ENCODE measurements at regions not wholly inside any gene's neighbourhood (a gene's known extent, or its start where the extent isn't known, plus 50 kb on each side); places are given as distances from the start of the nearest gene placed in this dataset.
A peak's percentile ranks its signal among the peaks of the same experiment; 100 is the strongest.

DNA sequence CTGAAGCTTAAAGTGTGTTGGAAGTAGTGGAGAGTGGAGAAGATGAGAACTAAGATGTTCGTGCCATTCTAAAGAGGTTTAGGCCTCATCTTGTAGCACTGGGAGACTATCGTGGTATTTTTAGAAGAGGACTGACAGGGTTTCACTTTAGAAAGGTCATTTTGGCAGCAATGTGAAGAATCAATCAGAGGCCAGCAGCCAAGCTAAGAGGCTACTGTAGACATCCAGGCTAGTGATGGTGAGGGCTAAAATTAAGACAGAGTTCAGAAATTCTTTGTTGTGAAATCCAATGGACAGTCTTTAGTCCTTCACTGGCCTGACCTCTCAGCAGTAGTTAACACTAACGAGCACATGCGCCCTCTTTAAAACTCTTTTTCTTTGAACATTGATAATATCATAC is 288.2 kb downstream of the TBL1XR1 start:
- Histone ChIP-seq H3K9ac (ENCODE audit: insufficient read length, low read depth) (no peak overlapping the region), H3K36me3 (ENCODE audit: insufficient read depth, insufficient read length, low read length) (no peaks in the 10 kb centered on the region), H3K27me3 (ENCODE audit: insufficient read depth, insufficient read length) (no peaks in the 10 kb centered on the region), H3K4me1 (ENCODE audit: insufficient read depth, insufficient read length) (no peaks in the 10 kb centered on the region), H3K4me3 (ENCODE audit: insufficient read length, low read depth) (no peak overlapping the region), H3K9me3 (ENCODE audit: insufficient read depth, low read length) (peaks cover 4% of the 10 kb centered on the region; the same call in 1 of the 2 replicates)
- no peak for TF ChIP-seq SUZ12 (IDR thresholded peaks at IDR 0.05; ENCODE audit: extremely low read depth, insufficient read depth, insufficient read length)
- TF ChIP-seq YY1 (IDR thresholded peaks at IDR 0.05; ENCODE audit: insufficient read depth, insufficient read length): no peak
- TF ChIP-seq ZNF274 (IDR thresholded peaks at IDR 0.05; ENCODE audit: low read depth, low read length): no peak
- no peak for DNase-seq (ENCODE audit: low read depth, low spot score)

DNA sequence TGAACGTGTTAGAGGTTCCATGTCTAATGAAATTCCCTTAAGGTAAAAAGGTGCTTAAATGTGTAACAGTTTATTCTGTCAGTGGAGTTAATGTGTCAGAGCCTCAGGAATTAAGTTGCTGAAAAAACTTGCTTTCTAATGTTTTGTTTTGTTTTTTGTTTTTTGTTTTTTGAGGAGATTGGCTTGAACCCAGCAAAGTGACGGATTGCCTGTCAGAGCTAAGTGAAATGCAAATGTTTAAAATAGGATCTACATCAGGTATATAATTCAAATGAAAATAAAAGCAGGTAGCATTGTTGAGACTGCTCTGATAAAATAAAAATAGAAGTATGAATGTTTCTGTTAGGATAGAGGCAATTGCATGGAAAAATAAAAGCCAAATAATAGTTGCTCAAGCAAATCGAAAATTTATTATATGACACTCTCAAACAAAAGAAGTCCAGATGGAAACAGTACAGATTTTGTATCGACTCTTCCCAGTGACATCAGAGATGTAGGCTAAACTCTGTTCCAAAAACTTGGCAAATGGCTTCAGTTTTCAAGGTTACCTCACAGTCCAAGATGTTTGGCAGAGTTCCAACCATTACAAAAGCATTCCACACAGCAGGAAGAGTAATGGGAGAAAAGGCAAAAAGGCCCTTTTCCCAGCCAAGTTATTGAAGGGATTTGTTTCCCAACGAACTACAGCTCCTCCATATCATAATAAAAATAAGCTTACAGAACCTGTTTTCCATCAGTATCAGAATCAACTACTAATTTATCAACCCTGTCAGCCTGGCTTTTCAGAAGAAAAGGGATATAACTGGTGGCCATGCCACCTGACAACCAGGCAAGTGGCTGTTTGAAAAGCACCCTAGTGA is 291.0 kb downstream of the TBL1XR1 start:
- H3K9me3 ChIP-seq (ENCODE audit: insufficient read depth, low read length): peaks cover 15% of the 10 kb centered on the region; the same call in 1 of the 2 replicates
- no peaks in the 10 kb centered on the region for H3K4me1 ChIP-seq (ENCODE audit: insufficient read depth, insufficient read length)
- H3K36me3 ChIP-seq (ENCODE audit: insufficient read depth, insufficient read length, low read length): no peaks in the 10 kb centered on the region
- TF ChIP-seq YY1 (IDR thresholded peaks at IDR 0.05; ENCODE audit: insufficient read depth, insufficient read length): no peak
- H3K27me3 ChIP-seq (ENCODE audit: insufficient read depth, insufficient read length): no peaks in the 10 kb centered on the region
- no peak overlapping the region for H3K9ac ChIP-seq (ENCODE audit: insufficient read length, low read depth)
- no peak overlapping the region for H3K4me3 ChIP-seq (ENCODE audit: insufficient read length, low read depth)
- DNase-seq (ENCODE audit: low read depth, low spot score): peak; percentile 59

DNA sequence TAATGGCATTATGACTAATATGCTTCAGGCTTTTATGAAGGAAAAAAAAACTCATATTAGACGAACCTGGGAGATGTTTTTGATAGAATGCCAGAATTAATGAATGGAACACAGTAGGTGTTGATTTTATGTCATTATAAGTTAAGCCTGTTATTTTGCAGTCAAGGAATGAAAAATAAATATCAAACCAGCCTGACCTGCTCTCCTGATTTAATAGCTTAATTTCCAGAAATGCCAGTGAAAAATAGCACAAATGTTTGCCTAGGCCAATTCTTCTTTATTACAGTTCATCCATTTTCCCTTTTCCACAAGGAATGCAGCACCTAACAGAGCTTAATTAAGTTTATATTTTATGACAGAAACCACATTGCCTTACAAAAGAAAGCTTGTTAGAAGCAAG is 292.0 kb downstream of the TBL1XR1 start:
- no peak for DNase-seq (ENCODE audit: low read depth, low spot score)
- Histone ChIP-seq H3K9ac (ENCODE audit: insufficient read length, low read depth) (no peak overlapping the region), H3K4me1 (ENCODE audit: insufficient read depth, insufficient read length) (no peaks in the 10 kb centered on the region), H3K36me3 (ENCODE audit: insufficient read depth, insufficient read length, low read length) (no peaks in the 10 kb centered on the region), H3K9me3 (ENCODE audit: insufficient read depth, low read length) (peaks cover 15% of the 10 kb centered on the region; the same call in 1 of the 2 replicates), H3K4me3 (ENCODE audit: insufficient read length, low read depth) (no peak overlapping the region), H3K27me3 (ENCODE audit: insufficient read depth, insufficient read length) (no peaks in the 10 kb centered on the region)
- TF ChIP-seq YY1 (IDR thresholded peaks at IDR 0.05; ENCODE audit: insufficient read depth, insufficient read length) (no peak), SUZ12 (IDR thresholded peaks at IDR 0.05; ENCODE audit: extremely low read depth, insufficient read depth, insufficient read length) (no peak), ZNF274 (IDR thresholded peaks at IDR 0.05; ENCODE audit: low read depth, low read length) (no peak)

DNA sequence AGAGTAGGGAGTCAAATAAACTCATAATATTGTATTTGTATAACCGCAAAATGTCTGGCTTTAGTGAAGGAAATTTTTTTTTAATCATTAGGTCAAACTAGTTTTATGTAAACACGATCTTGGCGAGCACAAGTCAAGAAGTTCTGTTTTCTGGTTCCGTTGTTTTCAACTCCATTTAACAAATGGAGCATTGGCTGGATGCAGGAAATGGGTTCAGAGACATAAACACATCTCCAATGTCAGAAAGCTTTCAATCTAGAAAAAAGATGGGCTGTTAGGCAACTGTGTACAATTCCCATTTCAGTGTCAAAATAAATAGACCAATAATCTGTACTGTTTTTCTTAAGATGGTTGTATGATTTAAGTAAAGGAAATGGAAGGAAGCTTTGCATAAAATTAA is 292.8 kb downstream of the TBL1XR1 start:
- DNase-seq (ENCODE audit: low read depth, low spot score): no peak
- peaks cover 15% of the 10 kb centered on the region; the same call in 1 of the 2 replicates for H3K9me3 ChIP-seq (ENCODE audit: insufficient read depth, low read length)
- TF ChIP-seq ZNF274 (IDR thresholded peaks at IDR 0.05; ENCODE audit: low read depth, low read length) (no peak), SUZ12 (IDR thresholded peaks at IDR 0.05; ENCODE audit: extremely low read depth, insufficient read depth, insufficient read length) (no peak), YY1 (IDR thresholded peaks at IDR 0.05; ENCODE audit: insufficient read depth, insufficient read length) (no peak)
- H3K9ac ChIP-seq (ENCODE audit: insufficient read length, low read depth): no peak overlapping the region
- no peaks in the 10 kb centered on the region for H3K27me3 ChIP-seq (ENCODE audit: insufficient read depth, insufficient read length)
- no peaks in the 10 kb centered on the region for H3K36me3 ChIP-seq (ENCODE audit: insufficient read depth, insufficient read length, low read length)
- H3K4me1 ChIP-seq (ENCODE audit: insufficient read depth, insufficient read length): no peaks in the 10 kb centered on the region
- no peak overlapping the region for H3K4me3 ChIP-seq (ENCODE audit: insufficient read length, low read depth)

DNA sequence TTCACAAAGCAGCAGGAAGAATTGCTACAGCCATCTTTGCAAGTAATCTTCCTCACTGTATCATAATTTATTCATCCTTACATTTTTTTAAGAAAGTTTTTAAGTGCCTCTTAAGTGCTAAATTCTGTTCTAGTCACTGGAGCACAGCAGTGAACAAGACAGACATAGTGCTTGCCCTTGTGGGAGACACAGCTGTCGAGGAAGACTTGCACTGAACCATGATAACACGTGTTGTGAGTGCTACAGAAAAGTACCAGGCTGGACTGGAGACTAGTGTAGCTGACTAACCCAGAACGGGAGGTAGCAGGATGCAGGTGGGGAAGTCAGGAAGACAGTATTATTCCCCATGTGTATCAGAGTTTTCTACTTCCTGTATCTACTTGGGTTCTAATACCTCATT is 300.6 kb downstream of the TBL1XR1 start:
- H3K9ac ChIP-seq (ENCODE audit: insufficient read length, low read depth): no peak overlapping the region
- no peak for DNase-seq (ENCODE audit: low read depth, low spot score)
- H3K4me3 ChIP-seq (ENCODE audit: insufficient read length, low read depth): no peak overlapping the region
- no peak for TF ChIP-seq ZNF274 (IDR thresholded peaks at IDR 0.05; ENCODE audit: low read depth, low read length)
- TF ChIP-seq YY1 (IDR thresholded peaks at IDR 0.05; ENCODE audit: insufficient read depth, insufficient read length): no peak
- TF ChIP-seq SUZ12 (IDR thresholded peaks at IDR 0.05; ENCODE audit: extremely low read depth, insufficient read depth, insufficient read length): no peak
- no peaks in the 10 kb centered on the region for H3K4me1 ChIP-seq (ENCODE audit: insufficient read depth, insufficient read length)
- no peaks in the 10 kb centered on the region for H3K27me3 ChIP-seq (ENCODE audit: insufficient read depth, insufficient read length)
- no peaks in the 10 kb centered on the region for H3K36me3 ChIP-seq (ENCODE audit: insufficient read depth, insufficient read length, low read length)
- H3K9me3 ChIP-seq (ENCODE audit: insufficient read depth, low read length): peaks cover 14% of the 10 kb centered on the region; the same call in 1 of the 2 replicates

DNA sequence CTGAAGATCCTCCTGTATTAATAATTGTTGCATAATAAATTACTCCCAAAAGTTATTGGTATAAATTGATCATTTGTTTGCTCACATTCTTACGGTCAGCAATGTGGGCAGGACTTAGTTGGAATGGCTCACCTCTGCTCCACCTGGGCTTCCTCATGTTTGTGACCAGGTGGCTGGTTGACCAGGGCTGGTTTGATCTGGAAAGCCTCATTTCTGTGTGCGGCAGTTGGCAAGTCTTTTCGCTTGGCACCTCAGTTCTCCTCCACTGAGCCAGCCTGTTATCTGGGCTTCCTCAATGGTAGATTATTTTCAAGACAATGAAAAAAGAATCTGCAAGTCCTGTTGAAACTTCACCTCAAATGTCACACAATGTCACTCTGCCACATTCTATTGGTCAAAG is 301.1 kb downstream of the TBL1XR1 start:
- no peak overlapping the region for H3K9ac ChIP-seq (ENCODE audit: insufficient read length, low read depth)
- H3K4me1 ChIP-seq (ENCODE audit: insufficient read depth, insufficient read length): no peaks in the 10 kb centered on the region
- TF ChIP-seq SUZ12 (IDR thresholded peaks at IDR 0.05; ENCODE audit: extremely low read depth, insufficient read depth, insufficient read length): no peak
- no peak for TF ChIP-seq YY1 (IDR thresholded peaks at IDR 0.05; ENCODE audit: insufficient read depth, insufficient read length)
- TF ChIP-seq ZNF274 (IDR thresholded peaks at IDR 0.05; ENCODE audit: low read depth, low read length): no peak
- peaks cover 14% of the 10 kb centered on the region; the same call in 1 of the 2 replicates for H3K9me3 ChIP-seq (ENCODE audit: insufficient read depth, low read length)
- no peak for DNase-seq (ENCODE audit: low read depth, low spot score)
- no peak overlapping the region for H3K4me3 ChIP-seq (ENCODE audit: insufficient read length, low read depth)
- no peaks in the 10 kb centered on the region for H3K27me3 ChIP-seq (ENCODE audit: insufficient read depth, insufficient read length)
- H3K36me3 ChIP-seq (ENCODE audit: insufficient read depth, insufficient read length, low read length): no peaks in the 10 kb centered on the region

DNA sequence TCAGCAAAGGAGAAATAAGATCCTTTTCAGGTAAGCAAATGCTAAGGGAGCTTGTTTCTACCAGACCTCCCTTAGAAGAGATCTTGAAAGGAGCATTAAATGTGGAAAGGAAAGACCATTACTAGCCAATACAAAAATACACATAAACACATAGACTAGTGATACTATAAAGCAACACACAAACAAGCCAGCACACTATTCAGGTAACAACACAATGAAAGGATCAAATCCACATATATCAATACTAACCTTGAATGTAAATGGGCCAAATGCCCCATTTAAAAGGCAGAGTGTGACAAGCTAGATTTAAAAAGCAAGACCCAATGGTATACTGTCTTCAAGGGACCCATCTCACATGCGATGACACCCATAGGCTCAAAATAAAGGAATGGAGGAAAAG is 317.6 kb downstream of the TBL1XR1 start:
- Histone ChIP-seq H3K9ac (ENCODE audit: insufficient read length, low read depth) (no peak overlapping the region), H3K9me3 (ENCODE audit: insufficient read depth, low read length) (peaks cover 11% of the 10 kb centered on the region; the same call in 1 of the 2 replicates), H3K4me1 (ENCODE audit: insufficient read depth, insufficient read length) (no peaks in the 10 kb centered on the region), H3K27me3 (ENCODE audit: insufficient read depth, insufficient read length) (no peaks in the 10 kb centered on the region), H3K4me3 (ENCODE audit: insufficient read length, low read depth) (no peak overlapping the region), H3K36me3 (ENCODE audit: insufficient read depth, insufficient read length, low read length) (no peaks in the 10 kb centered on the region)
- DNase-seq (ENCODE audit: low read depth, low spot score): no peak
- TF ChIP-seq SUZ12 (IDR thresholded peaks at IDR 0.05; ENCODE audit: extremely low read depth, insufficient read depth, insufficient read length) (no peak), YY1 (IDR thresholded peaks at IDR 0.05; ENCODE audit: insufficient read depth, insufficient read length) (no peak), ZNF274 (IDR thresholded peaks at IDR 0.05; ENCODE audit: low read depth, low read length) (no peak)
